ENCODE measurements at regions not wholly inside any gene's neighbourhood (a gene's known extent, or its start where the extent isn't known, plus 50 kb on each side); places are given as distances from the start of the nearest gene placed in this dataset.

- TF ChIP-seq EZH2 (IDR thresholded peaks at IDR 0.05; ENCODE audit: insufficient read depth, low read length) (no peak), CTCF (IDR thresholded peaks at IDR 0.05; ENCODE audit: insufficient read depth, low read depth, low read length) (no peak)
Observed at GRCh38 chr13:59356607-59357006, 807.1 kb downstream of the DIAPH3 start.
